ENCODE measurements at regions not wholly inside any gene's neighbourhood (a gene's known extent, or its start where the extent isn't known, plus 50 kb on each side); places are given as distances from the start of the nearest gene placed in this dataset.

DNA sequence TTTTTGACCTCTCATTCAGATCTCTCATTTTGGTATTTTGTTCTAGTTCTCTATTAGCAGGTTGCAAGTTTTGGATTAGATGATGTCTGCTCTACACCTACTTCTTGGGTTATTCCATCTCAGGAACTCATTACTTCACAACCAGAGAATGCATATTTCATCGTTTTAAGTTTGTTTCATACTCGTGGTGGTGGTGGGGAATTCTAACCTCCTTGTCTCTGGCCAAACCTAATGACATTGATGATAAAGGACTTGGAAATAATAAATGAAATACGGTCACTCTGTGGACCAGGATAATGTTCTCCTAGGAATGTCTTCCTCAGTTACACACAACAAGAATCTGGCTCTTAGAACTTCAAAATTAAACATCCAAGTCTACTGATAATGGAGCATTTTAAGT lies 115.2 kb downstream of the CDC42EP3 start:
- no peak for TF ChIP-seq EZH2phosphoT487 (IDR thresholded peaks at IDR 0.05; ENCODE audit: low read depth)
- TF ChIP-seq, protein P1, sequence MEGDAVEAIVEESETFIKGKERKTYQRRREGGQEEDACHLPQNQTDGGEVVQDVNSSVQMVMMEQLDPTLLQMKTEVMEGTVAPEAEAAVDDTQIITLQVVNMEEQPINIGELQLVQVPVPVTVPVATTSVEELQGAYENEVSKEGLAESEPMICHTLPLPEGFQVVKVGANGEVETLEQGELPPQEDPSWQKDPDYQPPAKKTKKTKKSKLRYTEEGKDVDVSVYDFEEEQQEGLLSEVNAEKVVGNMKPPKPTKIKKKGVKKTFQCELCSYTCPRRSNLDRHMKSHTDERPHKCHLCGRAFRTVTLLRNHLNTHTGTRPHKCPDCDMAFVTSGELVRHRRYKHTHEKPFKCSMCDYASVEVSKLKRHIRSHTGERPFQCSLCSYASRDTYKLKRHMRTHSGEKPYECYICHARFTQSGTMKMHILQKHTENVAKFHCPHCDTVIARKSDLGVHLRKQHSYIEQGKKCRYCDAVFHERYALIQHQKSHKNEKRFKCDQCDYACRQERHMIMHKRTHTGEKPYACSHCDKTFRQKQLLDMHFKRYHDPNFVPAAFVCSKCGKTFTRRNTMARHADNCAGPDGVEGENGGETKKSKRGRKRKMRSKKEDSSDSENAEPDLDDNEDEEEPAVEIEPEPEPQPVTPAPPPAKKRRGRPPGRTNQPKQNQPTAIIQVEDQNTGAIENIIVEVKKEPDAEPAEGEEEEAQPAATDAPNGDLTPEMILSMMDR (IDR thresholded peaks at IDR 0.05; ENCODE audit: low read depth, low read length), result no peak

Data from OCI-LY3 (cell line).